GM23248 (cell line): ENCODE measurements at regions not wholly inside any gene's neighbourhood (a gene's known extent, or its start where the extent isn't known, plus 50 kb on each side); places are given as distances from the start of the nearest gene placed in this dataset.

Experiments
- DNase-seq: peaks from one replicate; pipeline ENCODE4 v3.0.0-alpha.2; 2015
- H2AFZ ChIP-seq: fragments of 200-600 bp; sonication (generic); 2 replicates; pipeline ENCODE4 v1.6.1; 2016; ENCODE audit warnings: antibody characterized with exemption
- H3F3A ChIP-seq: fragments of 200-600 bp; sonication (generic); 2 replicates; pipeline ENCODE4 v1.6.1; 2016; ENCODE audit warnings: mild to moderate bottlenecking, antibody characterized with exemption, mixed run types; ENCODE audit not compliant: insufficient read depth
- H3K27ac ChIP-seq: fragments of 200-600 bp; sonication (generic); 2 replicates; pipeline ENCODE4 v1.5.1; 2016; ENCODE audit warnings: mild to moderate bottlenecking
- H3K27me3 ChIP-seq: fragments of 200-600 bp; sonication (generic); replicated peaks from 2 replicates; pipeline ENCODE4 v1.6.1; 2016; ENCODE audit warnings: mild to moderate bottlenecking; ENCODE audit not compliant: insufficient read depth
- H3K36me3 ChIP-seq: fragments of 200-600 bp; sonication (generic); 2 replicates; pipeline ENCODE4 v1.6.1; 2016; ENCODE audit warnings: low read depth, mild to moderate bottlenecking
- H3K4me1 ChIP-seq: fragments of 200-600 bp; sonication (generic); 2 replicates; pipeline ENCODE4 v1.6.1; 2016; ENCODE audit warnings: mild to moderate bottlenecking; ENCODE audit not compliant: insufficient read depth
- H3K4me2 ChIP-seq: fragments of 200-600 bp; sonication (generic); one replicate; pipeline ENCODE4 v1.6.1; 2016; ENCODE audit warnings: mild to moderate bottlenecking; ENCODE audit not compliant: unreplicated experiment
- H3K4me3 ChIP-seq: fragments of 200-600 bp; sonication (generic); 2 replicates; pipeline ENCODE4 v1.5.1; 2016; ENCODE audit warnings: mild to moderate bottlenecking
- H3K79me2 ChIP-seq: fragments of 200-600 bp; sonication (generic); 2 replicates; pipeline ENCODE4 v1.6.1; 2016; ENCODE audit warnings: mild to moderate bottlenecking; ENCODE audit not compliant: insufficient read depth
- H3K9ac ChIP-seq: fragments of 200-600 bp; sonication (generic); 2 replicates; pipeline ENCODE4 v1.6.1; 2016; ENCODE audit warnings: mild to moderate bottlenecking
- H3K9me2 ChIP-seq: fragments of 200-600 bp; sonication (generic); 2 replicates; pipeline ENCODE4 v1.6.1; 2016; ENCODE audit warnings: mixed run types, mild to moderate bottlenecking, moderate library complexity; ENCODE audit not compliant: insufficient read depth
- H3K9me3 ChIP-seq: fragments of 200-600 bp; sonication (generic); one replicate; pipeline ENCODE4 v1.6.1; 2017; ENCODE audit warnings: low read depth
- H4K20me1 ChIP-seq: fragments of 200-600 bp; sonication (generic); 2 replicates; pipeline ENCODE4 v1.6.0; 2016; ENCODE audit not compliant: insufficient read depth
- EZH2 ChIP-seq: fragments of 200-600 bp; sonication (generic); IDR thresholded peaks from 2 replicates; pipeline ENCODE4 v1.6.1; 2018; ENCODE audit warnings: antibody characterized with exemption, mild to moderate bottlenecking; ENCODE audit not compliant: insufficient read depth, poor library complexity, severe bottlenecking
- EZH2phosphoT487 ChIP-seq: fragments of 200-600 bp; sonication (generic); IDR thresholded peaks from 2 replicates; pipeline ENCODE4 v1.6.1; 2018; ENCODE audit warnings: antibody characterized with exemption, moderate library complexity, mild to moderate bottlenecking, low read depth; ENCODE audit not compliant: insufficient read depth
- WGBS, 2 experiments: methylation state at CpG; one replicate each; pipeline ENCODE4 v1.1.6; 2015 to 2017; ENCODE audit warnings: low lambda C conversion rate in 2 of 2, low coverage in 1 of 2; ENCODE audit errors: missing lambda C conversion rate in 2 of 2; 5-methylcytosine and 5-hydroxymethylcytosine counted together
- in situ Hi-C: fragments of 300-500 bp; cut with MboI; formaldehyde crosslinking; loops from 2 replicates; pipeline ENCODE4 v1.15.0; 2020

GRCh38 chr1:228994676-228995594, 259.7 kb downstream of the RHOU start:
- DNase-seq, result no peak
- no peaks in the 10 kb centered on the region for H3K9me2 ChIP-seq

GRCh38 chr1:228996281-228996680, 261.0 kb downstream of the RHOU start:
- TF ChIP-seq EZH2phosphoT487 (no peak), EZH2 (no peak)
- H3K4me3 ChIP-seq, result no peak overlapping the region
- no peak overlapping the region for H3K9ac ChIP-seq
- no peaks in the 10 kb centered on the region for H3K4me1 ChIP-seq
- no peaks in the 10 kb centered on the region for H3K79me2 ChIP-seq
- H4K20me1 ChIP-seq, result no peaks in the 10 kb centered on the region
- DNase-seq, result no peak
- H2AFZ ChIP-seq, result no peak overlapping the region
- no peaks in the 10 kb centered on the region for H3K36me3 ChIP-seq
- H3F3A ChIP-seq, result no peaks in the 10 kb centered on the region
- in situ Hi-C loops, result no loop called here
- WGBS, 2 experiments, result 45 to 48% methylated on average over 6 of the region's 6 CpGs
- H3K27ac ChIP-seq, result no peak overlapping the region
- H3K4me2 ChIP-seq, result no peak overlapping the region
- H3K9me3 ChIP-seq, result no peaks in the 10 kb centered on the region
- H3K27me3 ChIP-seq, result no peaks in the 10 kb centered on the region
- no peaks in the 10 kb centered on the region for H3K9me2 ChIP-seq

More at GRCh38 chr1:228994676-228995594, 259.7 kb downstream of the RHOU start:
- Histone ChIP-seq H3K36me3 (no peaks in the 10 kb centered on the region), H3K4me1 (no peaks in the 10 kb centered on the region), H3K4me3 (no peak overlapping the region), H3K9ac (no peak overlapping the region), H3K27me3 (no peaks in the 10 kb centered on the region), H3K27ac (no peak overlapping the region), H2AFZ (no peak overlapping the region), H3K9me3 (no peaks in the 10 kb centered on the region), H3K79me2 (no peaks in the 10 kb centered on the region), H4K20me1 (no peaks in the 10 kb centered on the region), H3K4me2 (no peak overlapping the region), H3F3A (no peaks in the 10 kb centered on the region)
- WGBS, 2 experiments, result 66 to 70% methylated on average over 2 of the region's 2 CpGs
- TF ChIP-seq EZH2, result no peak
- in situ Hi-C loops, result no loop called here

- WGBS, 2 experiments, result 92 to 95% methylated on average over 4 of the region's 4 CpGs
- no peaks in the 10 kb centered on the region for H3K79me2 ChIP-seq
These were observed 262.5 kb downstream of the RHOU start for GRCh38 chr1:228997721-228998144.

GRCh38 chr1:228998179-228998578, 262.9 kb downstream of the RHOU start:
- H3K4me3 ChIP-seq, result no peak overlapping the region
- no peak for TF ChIP-seq EZH2phosphoT487
- no peak for TF ChIP-seq EZH2
- H3K4me2 ChIP-seq, result no peak overlapping the region
- H3K36me3 ChIP-seq, result no peaks in the 10 kb centered on the region
- H3K9me3 ChIP-seq, result no peaks in the 10 kb centered on the region
- DNase-seq, result no peak
- H3K9me2 ChIP-seq, result no peaks in the 10 kb centered on the region
- H3K4me1 ChIP-seq, result no peaks in the 10 kb centered on the region
- H3F3A ChIP-seq, result no peaks in the 10 kb centered on the region
- no peaks in the 10 kb centered on the region for H3K79me2 ChIP-seq
- H3K27me3 ChIP-seq, result no peaks in the 10 kb centered on the region
- no peaks in the 10 kb centered on the region for H4K20me1 ChIP-seq
- in situ Hi-C loops, result no loop called here
- no peak overlapping the region for H3K9ac ChIP-seq
- WGBS, 2 experiments, result 23 to 25% methylated on average over 6 of the region's 6 CpGs
- H2AFZ ChIP-seq, result no peak overlapping the region
- H3K27ac ChIP-seq, result no peak overlapping the region

More at GRCh38 chr1:228997721-228998144, 262.5 kb downstream of the RHOU start:
- Histone ChIP-seq H3K4me3 (no peak overlapping the region), H3K27ac (no peak overlapping the region), H2AFZ (no peak overlapping the region), H3K36me3 (no peaks in the 10 kb centered on the region), H3K27me3 (no peaks in the 10 kb centered on the region), H3K9me3 (no peaks in the 10 kb centered on the region), H3K9me2 (no peaks in the 10 kb centered on the region), H3K4me1 (no peaks in the 10 kb centered on the region), H3F3A (no peaks in the 10 kb centered on the region), H3K4me2 (no peak overlapping the region), H3K9ac (no peak overlapping the region), H4K20me1 (no peaks in the 10 kb centered on the region)
- DNase-seq, result no peak
- in situ Hi-C loops, result no loop called here
- TF ChIP-seq EZH2 (no peak), EZH2phosphoT487 (no peak)
